GM21423 (cell line): ENCODE measurements at regions not wholly inside any gene's neighbourhood (a gene's known extent, or its start where the extent isn't known, plus 50 kb on each side); places are given as distances from the start of the nearest gene placed in this dataset.
"Not testable (repeated sequence)": the region's sequence is repeated elsewhere in the genome, so short reads cannot be mapped to it uniquely, and the experiment has no call there.

Source experiments
- ATAC-seq: cut with Tn5 transposase; IDR thresholded peaks from one replicate; pipeline ENCODE4 v1.9.1; 2021; ENCODE audit warnings: mild to moderate bottlenecking, moderate library complexity; ENCODE audit not compliant: unreplicated experiment

- no peak for ATAC-seq
These were observed 52.7 kb upstream of the NCK2 start for GRCh38 chr2:105691947-105692390.

- ATAC-seq: no peak
These were observed 54.1 kb upstream of the NCK2 start for GRCh38 chr2:105690566-105690965.

GRCh38 chr2:105689484-105689883 lies 55.2 kb upstream of the NCK2 start:
- ATAC-seq: no peak

- ATAC-seq: no peak
These were observed 55.8 kb upstream of the NCK2 start for GRCh38 chr2:105688946-105689345.

- ATAC-seq: no peak
These were observed 58.1 kb upstream of the NCK2 start for GRCh38 chr2:105686588-105686987.

- ATAC-seq: no peak
These were observed 61.7 kb upstream of the NCK2 start for GRCh38 chr2:105683011-105683492.

GRCh38 chr2:105682401-105682800 lies 62.3 kb upstream of the NCK2 start:
- ATAC-seq: no peak

GRCh38 chr2:105681927-105682326 lies 62.8 kb upstream of the NCK2 start:
- ATAC-seq: no peak

- no peak for ATAC-seq
These were observed 64.4 kb upstream of the NCK2 start for GRCh38 chr2:105680357-105680756.

GRCh38 chr2:105678346-105678745 lies 66.4 kb upstream of the NCK2 start:
- ATAC-seq: no peak

- ATAC-seq: no peak
These were observed 66.8 kb upstream of the NCK2 start for GRCh38 chr2:105677901-105678300.

- no peak for ATAC-seq
These were observed 68.9 kb upstream of the NCK2 start for GRCh38 chr2:105675841-105676240.

GRCh38 chr2:105674859-105675541 lies 69.7 kb upstream of the NCK2 start:
- ATAC-seq: no peak

GRCh38 chr2:105674401-105674800 lies 70.3 kb upstream of the NCK2 start:
- ATAC-seq: no peak

- ATAC-seq: no peak
These were observed 73.6 kb upstream of the NCK2 start for GRCh38 chr2:105671156-105671555.

- ATAC-seq: no peak
These were observed 75.3 kb upstream of the NCK2 start for GRCh38 chr2:105669384-105669891.

- ATAC-seq: no peak
These were observed 79.2 kb upstream of the NCK2 start for GRCh38 chr2:105665480-105665879.

GRCh38 chr2:105660489-105660888 lies 84.2 kb upstream of the NCK2 start:
- no peak for ATAC-seq

GRCh38 chr2:105655723-105656606 lies 88.7 kb upstream of the NCK2 start:
- ATAC-seq: not testable (repeated sequence)

- ATAC-seq: no peak
These were observed 89.5 kb upstream of the NCK2 start for GRCh38 chr2:105655244-105655643.

GRCh38 chr2:105654474-105655004 lies 90.2 kb upstream of the NCK2 start:
- no peak for ATAC-seq

- ATAC-seq: no peak
These were observed 91.4 kb upstream of the NCK2 start for GRCh38 chr2:105653302-105653701.
